K562 (cell line): ENCODE measurements at regions not wholly inside any gene's neighbourhood (a gene's known extent, or its start where the extent isn't known, plus 50 kb on each side); places are given as distances from the start of the nearest gene placed in this dataset.
"Not testable (repeated sequence)": the region's sequence is repeated elsewhere in the genome, so short reads cannot be mapped to it uniquely, and the experiment has no call there.

ENCODE experiments used
- ATAC-seq: fragments of 200-7000 bp; cut with Tn5 transposase; 3 replicates; pipeline ENCODE4 v1.9.1; 2020; ENCODE audit warnings: moderate library complexity
- BruUV-seq: library from RNA; stranded (reverse); fragments of 400-500 nt; replicated peaks from 2 replicates; lab custom pipeline; 2021; lab: Mats Ljungman, UMichigan
- CTCF ChIA-PET: fragments of 300-600 bp; formaldehyde crosslinking; extraction: SDS; loops from one replicate; lab custom pipeline; 2021; ENCODE audit warnings: low intra/inter-chr PET ratio; lab: Yijun Ruan, JAX
- POLR2A ChIA-PET: fragments of 300-600, 350-650 bp; sonication (Branson Sonifier 250); formaldehyde crosslinking; extraction: SDS; loops from one replicate; lab custom pipeline; 2021; ENCODE audit warnings: antibody characterized with exemption, inconsistent platforms; lab: Yijun Ruan, JAX
- DNase-seq, 4 experiments: peaks; one replicate each; pipeline versions ENCODE4 v3.0.0 to v3.0.0-alpha.2; 2011 to 2018; ENCODE audit warnings: low spot score in 3 of 4, mixed read lengths in 3 of 4; ENCODE audit errors: extremely low read depth in 1 of 4
- FAIRE-seq: peaks from 2 replicates; lab custom pipeline; 2011; peaks lifted over from hg19 to GRCh38; lab: Jason Lieb, UNC
- H2AFZ ChIP-seq: 2 replicates; pipeline ENCODE4 v1.6.0; 2011; ENCODE audit warnings: low read depth, low read length, control low read depth, inconsistent platforms
- H3K27ac ChIP-seq: fragments of 200-600 bp; 3 replicates; pipeline ENCODE4 v1.8.0; 2011; ENCODE audit warnings: low read depth, mild to moderate bottlenecking, control low read depth, inconsistent platforms, low read length, moderate library complexity, mixed read lengths; ENCODE audit errors: extremely low read depth
- H3K27me3 ChIP-seq, 2 experiments: fragments of 300-600 bp in 1 of 2; 2 replicates in 1 of 2; 3 replicates in 1 of 2; pipeline versions ENCODE4 v1.6.0 to v1.8.0; 2011; ENCODE audit warnings: inconsistent platforms in 2 of 2, low read length in 2 of 2, mild to moderate bottlenecking in 1 of 2, mixed read lengths in 1 of 2, moderate library complexity in 1 of 2; ENCODE audit not compliant: control insufficient read depth in 2 of 2, insufficient read depth in 2 of 2
- H3K36me3 ChIP-seq: fragments of 300-600 bp; 3 replicates; pipeline ENCODE4 v1.8.0; 2011; ENCODE audit warnings: mild to moderate bottlenecking, low read length, inconsistent platforms; ENCODE audit not compliant: control insufficient read depth, insufficient read depth
- H3K4me1 ChIP-seq, 2 experiments: fragments of 200-600 bp in 1 of 2; replicated peaks in 1 of 2; 2 replicates in 1 of 2; 3 replicates in 1 of 2; pipeline versions ENCODE4 v1.5.1 to v1.8.0; 2011; ENCODE audit warnings: inconsistent platforms in 2 of 2, low read length in 2 of 2, mild to moderate bottlenecking in 1 of 2, mixed read lengths in 1 of 2, moderate library complexity in 1 of 2; ENCODE audit not compliant: control insufficient read depth in 2 of 2, insufficient read depth in 2 of 2
- H3K4me2 ChIP-seq: 2 replicates; pipeline ENCODE4 v1.6.1; 2011; ENCODE audit warnings: low read length, control low read depth, inconsistent platforms, mixed read lengths; ENCODE audit not compliant: insufficient read depth
- H3K4me3 ChIP-seq: fragments of 200-600 bp; sonication (generic), shearing (Covaris generic); 2 replicates; pipeline ENCODE4 v1.5.1; 2016; ENCODE audit warnings: control low read depth, inconsistent platforms
- H3K79me2 ChIP-seq: fragments of 200-600 bp; 3 replicates; pipeline ENCODE4 v1.8.0; 2011; ENCODE audit warnings: low read length, inconsistent platforms; ENCODE audit not compliant: control insufficient read depth, insufficient read depth
- H3K9ac ChIP-seq, 2 experiments: 2 replicates each; pipeline versions ENCODE4 v1.6.0 to v1.6.1; 2011; ENCODE audit warnings: low read depth in 2 of 2, low read length in 2 of 2, control low read depth in 1 of 2, inconsistent platforms in 1 of 2, mild to moderate bottlenecking in 1 of 2, mixed read lengths in 1 of 2; ENCODE audit not compliant: insufficient read depth in 1 of 2
- H3K9me1 ChIP-seq: one replicate; pipeline ENCODE4 v1.6.0; 2011; ENCODE audit warnings: inconsistent platforms, mild to moderate bottlenecking, low read length, moderate library complexity; ENCODE audit not compliant: control insufficient read depth, insufficient read depth
- H3K9me3 ChIP-seq: replicated peaks from 2 replicates; pipeline ENCODE4 v1.5.1; 2011; ENCODE audit warnings: low read depth, low read length, inconsistent platforms; ENCODE audit not compliant: control insufficient read depth, insufficient read depth
- H4K20me1 ChIP-seq: replicated peaks from 2 replicates; pipeline ENCODE4 v1.6.1; 2011; ENCODE audit warnings: low read length, inconsistent platforms, mixed read lengths; ENCODE audit not compliant: control insufficient read depth, insufficient read depth
- WGBS: fragments of 100-300 bp; shearing (Covaris generic); methylation state at CpG from one replicate; pipeline ENCODE4 v1.1.6; 2016; ENCODE audit warnings: low coverage, mixed read lengths; ENCODE audit not compliant: insufficient coverage; ENCODE audit errors: missing lambda C conversion rate; 5-methylcytosine and 5-hydroxymethylcytosine counted together
- in situ Hi-C: fragments of 300-500 bp; cut with MboI; formaldehyde crosslinking; loops from 4 replicates; pipeline ENCODE4 v1.15.0; 2018; ENCODE audit warnings: inconsistent platforms, mixed read lengths
- intact Hi-C: fragments of 100-400 bp; cut with micrococcal nuclease; formaldehyde crosslinking; loops from 2 replicates; pipeline ENCODE4 v1.14.2; 2022

DNA sequence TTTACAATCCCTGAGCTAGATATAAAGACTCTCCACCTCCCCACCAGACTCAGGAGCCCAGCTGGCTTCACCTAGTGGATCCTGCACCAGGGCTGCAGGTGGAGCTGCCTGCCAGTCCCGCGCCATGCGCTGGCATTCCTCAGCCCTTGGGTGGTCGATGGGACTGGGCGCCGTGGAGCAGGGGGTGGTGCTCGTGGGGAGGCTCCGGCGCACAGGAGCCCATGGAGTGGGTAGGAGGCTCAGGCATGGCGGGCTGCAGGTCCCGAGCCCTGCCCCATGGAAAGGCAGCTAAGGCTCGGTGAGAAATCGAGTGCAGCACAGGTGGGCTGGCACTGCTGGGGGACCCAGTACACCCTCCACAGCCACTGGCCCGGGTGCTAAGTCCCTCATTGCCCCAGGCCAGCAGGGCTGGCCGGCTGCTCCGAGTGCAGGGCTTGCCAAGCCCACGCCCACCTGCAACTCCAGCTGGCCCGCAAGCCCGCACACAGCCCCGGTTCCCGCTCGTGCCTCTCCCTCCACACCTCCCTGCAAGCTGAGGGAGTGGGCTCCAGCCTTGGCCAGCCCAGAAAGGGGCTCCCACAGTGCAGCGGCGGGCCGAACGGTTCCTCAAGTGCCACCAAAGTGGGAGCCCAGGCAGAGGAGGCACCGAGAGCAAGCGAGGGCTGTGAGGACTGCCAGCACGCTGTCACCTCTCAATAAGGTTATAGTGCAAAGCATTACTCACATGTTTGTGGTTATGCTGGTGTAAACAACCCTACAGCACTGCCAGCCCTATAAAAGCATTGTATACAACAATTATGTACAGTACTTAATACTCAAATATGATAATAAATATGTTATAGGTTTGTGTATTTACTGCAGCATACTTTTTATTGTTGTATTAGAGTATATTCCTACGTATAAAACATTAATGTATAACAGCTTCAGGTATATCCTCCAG lies 757.3 kb downstream of the SLC6A15 start:
- in situ Hi-C loops, POLR2A ChIA-PET, H4K20me1 ChIP-seq, H3K27me3 ChIP-seq, H2AFZ ChIP-seq, H3K4me1 ChIP-seq, H3K4me2 ChIP-seq, H3K36me3 ChIP-seq, FAIRE-seq, H3K4me3 ChIP-seq, H3K9me3 ChIP-seq, H3K79me2 ChIP-seq, H3K9ac ChIP-seq, CTCF ChIA-PET, BruUV-seq, H3K9me1 ChIP-seq, intact Hi-C loops, ATAC-seq, H3K27ac ChIP-seq, DNase-seq: not testable (repeated sequence)
- WGBS, result 2% methylated on average over 19 of the region's 30 CpGs

DNA sequence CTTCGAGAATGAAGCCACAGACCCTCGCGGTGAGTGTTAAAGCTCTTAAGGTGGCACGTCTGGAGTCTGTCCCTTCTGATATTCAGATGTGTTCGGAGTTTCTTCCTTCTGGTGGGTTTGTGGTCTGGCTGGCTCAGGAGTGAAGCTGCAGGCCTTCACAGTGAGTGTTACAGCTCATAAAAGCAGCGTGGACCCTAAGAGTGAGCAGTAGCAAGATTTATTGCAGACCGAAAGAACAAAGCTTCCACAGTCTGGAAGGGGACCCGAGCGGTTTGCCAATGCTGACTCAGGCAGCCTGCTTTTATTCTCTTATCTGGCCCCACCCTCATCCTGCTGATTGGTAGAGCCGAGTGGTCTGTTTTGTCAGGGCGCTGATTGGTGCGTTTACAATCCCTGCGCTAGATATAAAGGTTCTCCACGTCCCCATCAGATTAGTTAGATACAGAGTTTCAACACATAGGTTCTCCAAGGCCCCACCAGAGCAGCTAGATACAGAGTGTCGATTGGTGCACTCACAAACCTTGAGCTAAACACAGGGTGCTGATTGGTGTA lies 758.1 kb downstream of the SLC6A15 start:
- H3K4me2 ChIP-seq, POLR2A ChIA-PET, H3K9me1 ChIP-seq, H3K9ac ChIP-seq, H3K79me2 ChIP-seq, H3K4me1 ChIP-seq, ATAC-seq, H3K27ac ChIP-seq, FAIRE-seq, H3K9me3 ChIP-seq, H3K36me3 ChIP-seq, H3K27me3 ChIP-seq, H2AFZ ChIP-seq, in situ Hi-C loops, H4K20me1 ChIP-seq, DNase-seq, H3K4me3 ChIP-seq, BruUV-seq, CTCF ChIA-PET, intact Hi-C loops: not testable (repeated sequence)
- 4% methylated on average over 8 of the region's 15 CpGs for WGBS
